GM12864 (cell line): ENCODE measurements at regions not wholly inside any gene's neighbourhood (a gene's known extent, or its start where the extent isn't known, plus 50 kb on each side); places are given as distances from the start of the nearest gene placed in this dataset.

ENCODE experiments used
- DNase-seq: peaks from one replicate; pipeline ENCODE4 v3.0.0-alpha.2; 2011; ENCODE audit warnings: low read depth
- H3K4me3 ChIP-seq: 2 replicates; pipeline ENCODE4 v1.5.1; 2011; ENCODE audit warnings: mild to moderate bottlenecking, low read depth, low read length, control low read depth
- CTCF ChIP-seq: IDR thresholded peaks from 2 replicates; pipeline ENCODE4 v1.5.1; 2011; ENCODE audit warnings: low read depth, mild to moderate bottlenecking, moderate library complexity, low read length, control low read depth, inconsistent platforms; ENCODE audit errors: missing control alignments

- DNase-seq = no peak
- no peak overlapping the region for H3K4me3 ChIP-seq
- TF ChIP-seq CTCF = no peak
Observed at GRCh38 chr4:167785523-167785922, 306.8 kb upstream of the ANXA10 start.

DNA sequence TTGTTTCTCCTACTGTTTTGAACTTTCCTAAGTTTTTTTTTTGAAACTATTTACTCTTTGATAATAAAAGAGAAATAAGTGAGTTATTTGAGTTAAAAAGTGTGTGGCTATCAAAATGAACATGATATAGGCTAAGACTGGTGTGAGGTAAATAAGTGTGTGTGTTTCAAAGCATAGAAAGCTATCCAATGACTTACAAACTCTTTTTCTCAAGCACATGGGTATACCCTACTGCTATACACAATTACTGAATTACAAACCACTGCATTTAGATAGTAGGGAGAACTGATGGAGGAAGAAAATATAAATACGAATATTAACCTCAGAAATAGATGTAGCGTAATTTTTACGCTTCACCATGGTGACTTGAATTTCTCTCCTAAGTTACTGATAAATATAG lies 305.8 kb upstream of the ANXA10 start:
- DNase-seq = no peak
- TF ChIP-seq CTCF = no peak
- H3K4me3 ChIP-seq = no peak overlapping the region

- DNase-seq = no peak
- no peak for TF ChIP-seq CTCF
- H3K4me3 ChIP-seq = no peak overlapping the region
Observed at GRCh38 chr4:167787231-167787630, 305.1 kb upstream of the ANXA10 start.

DNA sequence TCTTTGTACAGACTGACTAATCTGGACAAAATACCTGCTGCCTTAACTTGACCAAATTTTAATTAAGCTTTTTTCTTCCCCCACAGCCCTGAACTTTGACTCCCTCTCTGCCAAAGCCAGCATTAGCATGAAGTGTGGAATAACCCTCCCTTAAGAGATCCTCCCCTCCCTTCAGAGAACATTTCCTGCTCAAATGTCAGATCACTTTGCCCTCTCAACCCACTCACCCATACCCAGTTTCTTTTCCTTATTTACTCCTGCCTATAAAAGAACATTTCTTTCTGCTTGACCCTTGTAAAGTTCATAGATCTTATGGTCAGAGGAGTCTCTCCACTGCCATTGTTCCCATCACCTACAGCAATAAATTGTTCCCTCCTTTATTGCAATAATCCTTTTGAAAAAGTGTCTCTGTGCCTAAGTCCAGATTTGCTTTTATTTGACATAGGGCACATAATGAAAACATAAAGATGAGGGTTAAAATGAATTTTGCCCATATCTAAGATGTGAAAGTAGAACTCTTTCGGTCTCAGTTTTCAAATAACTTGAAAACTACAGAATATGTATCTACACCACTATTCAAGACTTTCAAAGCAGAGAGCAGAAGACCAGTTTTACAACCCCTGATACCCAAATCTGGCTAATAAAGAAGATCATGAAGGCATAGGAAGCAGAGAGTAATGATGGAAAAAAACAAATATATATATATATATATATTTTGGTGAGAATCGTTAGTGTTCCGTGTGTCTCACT lies 289.7 kb upstream of the ANXA10 start:
- DNase-seq = no peak
- no peak for TF ChIP-seq CTCF
- no peak overlapping the region for H3K4me3 ChIP-seq

GRCh38 chr4:167811958-167812357 lies 280.4 kb upstream of the ANXA10 start:
- H3K4me3 ChIP-seq = no peak overlapping the region
- DNase-seq = no peak
- no peak for TF ChIP-seq CTCF

DNA sequence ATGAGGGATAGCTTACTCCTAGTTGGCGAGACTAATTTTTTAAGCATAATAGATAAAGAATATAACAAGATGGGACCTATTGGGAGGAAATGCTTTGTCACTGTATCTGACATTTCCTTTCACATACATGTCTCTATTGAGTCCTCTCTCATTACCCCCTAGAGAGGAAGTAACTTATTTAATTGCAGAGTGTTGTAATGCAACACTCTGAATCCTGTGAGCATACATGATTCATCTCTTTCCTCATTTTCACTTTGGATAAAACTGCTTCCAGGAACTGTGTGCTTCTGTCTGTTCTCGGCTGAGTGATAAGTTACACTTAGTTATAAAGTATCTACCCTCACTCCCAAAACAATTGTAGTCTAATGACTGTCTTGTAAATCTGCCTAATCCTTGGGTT lies 266.1 kb upstream of the ANXA10 start:
- TF ChIP-seq CTCF = no peak
- no peak for DNase-seq
- H3K4me3 ChIP-seq = no peak overlapping the region

GRCh38 chr4:167831855-167832254 lies 260.5 kb upstream of the ANXA10 start:
- DNase-seq = no peak
- no peak overlapping the region for H3K4me3 ChIP-seq
- TF ChIP-seq CTCF = no peak
